22Rv1 (cell line): ENCODE measurements at regions not wholly inside any gene's neighbourhood (a gene's known extent, or its start where the extent isn't known, plus 50 kb on each side); places are given as distances from the start of the nearest gene placed in this dataset.

Experiments used
- ZFX ChIP-seq: fragments of 450-650 bp; IDR thresholded peaks from 2 replicates; pipeline ENCODE4 v1.6.1; 2017; ENCODE audit warnings: antibody characterized with exemption, borderline replicate concordance
- TF ChIP-seq, protein P1 (sequence below): fragments of 450-650 bp; IDR thresholded peaks from 2 replicates; pipeline ENCODE4 v1.5.1; 2017; ENCODE audit warnings: mild to moderate bottlenecking

DNA sequence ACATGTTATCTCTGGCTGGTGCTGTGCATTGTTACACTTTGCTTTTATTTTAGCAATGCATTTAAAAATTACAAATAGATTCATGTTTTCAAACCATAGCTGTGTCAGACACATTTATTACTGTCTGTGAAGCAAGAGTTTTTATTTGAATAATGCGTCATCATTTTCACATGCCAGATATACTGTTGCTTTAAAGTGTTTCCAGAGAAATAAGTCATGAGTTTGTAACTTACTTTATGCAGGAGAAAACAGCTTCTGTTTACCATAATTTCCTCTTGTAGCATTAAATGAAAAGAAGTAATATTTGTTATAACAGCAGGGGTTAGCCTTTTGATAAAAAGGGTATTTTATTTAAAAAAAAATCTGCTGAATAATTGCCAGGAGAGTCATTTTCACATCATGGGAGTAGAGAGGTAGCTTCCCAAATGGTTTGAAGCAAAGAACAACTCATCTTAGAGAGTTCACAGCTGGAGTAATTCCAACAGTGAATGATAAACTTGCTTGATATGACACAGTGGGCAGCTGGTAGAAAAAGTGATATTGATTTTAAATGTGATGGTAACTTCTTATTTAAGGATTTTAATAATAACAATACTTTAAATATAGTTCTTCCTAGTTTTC lies 1274.5 kb upstream of the CRIM1 start:
- TF ChIP-seq, protein P1, sequence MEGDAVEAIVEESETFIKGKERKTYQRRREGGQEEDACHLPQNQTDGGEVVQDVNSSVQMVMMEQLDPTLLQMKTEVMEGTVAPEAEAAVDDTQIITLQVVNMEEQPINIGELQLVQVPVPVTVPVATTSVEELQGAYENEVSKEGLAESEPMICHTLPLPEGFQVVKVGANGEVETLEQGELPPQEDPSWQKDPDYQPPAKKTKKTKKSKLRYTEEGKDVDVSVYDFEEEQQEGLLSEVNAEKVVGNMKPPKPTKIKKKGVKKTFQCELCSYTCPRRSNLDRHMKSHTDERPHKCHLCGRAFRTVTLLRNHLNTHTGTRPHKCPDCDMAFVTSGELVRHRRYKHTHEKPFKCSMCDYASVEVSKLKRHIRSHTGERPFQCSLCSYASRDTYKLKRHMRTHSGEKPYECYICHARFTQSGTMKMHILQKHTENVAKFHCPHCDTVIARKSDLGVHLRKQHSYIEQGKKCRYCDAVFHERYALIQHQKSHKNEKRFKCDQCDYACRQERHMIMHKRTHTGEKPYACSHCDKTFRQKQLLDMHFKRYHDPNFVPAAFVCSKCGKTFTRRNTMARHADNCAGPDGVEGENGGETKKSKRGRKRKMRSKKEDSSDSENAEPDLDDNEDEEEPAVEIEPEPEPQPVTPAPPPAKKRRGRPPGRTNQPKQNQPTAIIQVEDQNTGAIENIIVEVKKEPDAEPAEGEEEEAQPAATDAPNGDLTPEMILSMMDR, result no peak
- no peak for TF ChIP-seq ZFX
